ENCODE measurements at regions not wholly inside any gene's neighbourhood (a gene's known extent, or its start where the extent isn't known, plus 50 kb on each side); places are given as distances from the start of the nearest gene placed in this dataset.

- no peak overlapping the region for H3K27ac ChIP-seq (ENCODE audit: extremely low read depth, low read depth, low read length)
- no peak for DNase-seq (ENCODE audit: extremely low read depth in 1 of 4, low spot score in 3 of 4)
- H2AFZ ChIP-seq (ENCODE audit: low read depth, low read length): no peak overlapping the region
- no peaks in the 10 kb centered on the region for H3K9me1 ChIP-seq (ENCODE audit: control insufficient read depth, insufficient read depth, low read length)
- H3K4me2 ChIP-seq (ENCODE audit: insufficient read depth, low read length): no peak overlapping the region
- no peaks in the 10 kb centered on the region for H3K36me3 ChIP-seq (ENCODE audit: control insufficient read depth, insufficient read depth, low read length)
- no peak for FAIRE-seq
- no peak for ATAC-seq
- peaks cover 2 to 4% of the 10 kb centered on the region in 2 experiments; a peak in 2 of 5 replicates for H3K27me3 ChIP-seq (ENCODE audit: control insufficient read depth in 2 of 2, insufficient read depth in 2 of 2, low read length in 2 of 2)
- no peak overlapping the region for H3K9ac ChIP-seq (ENCODE audit: insufficient read depth in 1 of 2, low read depth in 2 of 2, low read length in 2 of 2)
- in situ Hi-C loops (cut with MboI): no loop called here
- no peaks in the 10 kb centered on the region for H4K20me1 ChIP-seq (replicated peaks; ENCODE audit: control insufficient read depth, insufficient read depth, low read length)
- intact Hi-C loops (cut with micrococcal nuclease): no loop called here
- no TSS peak for BruUV-seq (replicated peaks)
- H3K4me3 ChIP-seq: no peak overlapping the region
- POLR2A ChIA-PET: no interaction called here
- WGBS (ENCODE audit: insufficient coverage, low coverage, missing lambda C conversion rate): 0% methylated on average over 6 of the region's 6 CpGs
- no peaks in the 10 kb centered on the region for H3K4me1 ChIP-seq (replicated peaks in 1 of 2; ENCODE audit: control insufficient read depth in 2 of 2, insufficient read depth in 2 of 2, low read length in 2 of 2)
- no peaks in the 10 kb centered on the region for H3K9me3 ChIP-seq (replicated peaks; ENCODE audit: control insufficient read depth, insufficient read depth, low read depth, low read length)
- no peaks in the 10 kb centered on the region for H3K79me2 ChIP-seq (ENCODE audit: control insufficient read depth, insufficient read depth, low read length)
- CTCF ChIA-PET (ENCODE audit: low intra/inter-chr PET ratio): no interaction called here
- no peak for TF ChIP-seq PKNOX1 (IDR thresholded peaks at IDR 0.05)
- no peak for TF ChIP-seq MGA (IDR thresholded peaks at IDR 0.05)
- no peak for TF ChIP-seq MIER1 (IDR thresholded peaks at IDR 0.05; ENCODE audit: low read depth)
- no peak for TF ChIP-seq TCF15 (CRISPR knock-in tag; IDR thresholded peaks at IDR 0.05)
- TF ChIP-seq HINFP (tag; conservative IDR thresholded peaks at IDR 0.05; ENCODE audit: low read depth): no peak
Measured at GRCh38 chr12:24535334-24536069, 413.4 kb downstream of the BCAT1 start.
